Osteocyte (in vitro differentiated cells): ENCODE measurements at regions not wholly inside any gene's neighbourhood (a gene's known extent, or its start where the extent isn't known, plus 50 kb on each side); places are given as distances from the start of the nearest gene placed in this dataset.

Experiments used
- DNase-seq: peaks from one replicate; pipeline ENCODE4 v3.0.0; 2021; ENCODE audit warnings: mixed read lengths; ENCODE audit not compliant: unreplicated experiment; ENCODE audit errors: extremely low spot score
- H3K27ac Mint-ChIP-seq: one replicate; pipeline ENCODE4 v1.8.0; 2021; ENCODE audit warnings: mild to moderate bottlenecking, mixed read lengths; ENCODE audit not compliant: unreplicated experiment
- H3K27me3 Mint-ChIP-seq: one replicate; pipeline ENCODE4 v1.8.0; 2021; ENCODE audit warnings: mixed read lengths; ENCODE audit not compliant: unreplicated experiment
- H3K36me3 Mint-ChIP-seq: one replicate; pipeline ENCODE4 v1.8.0; 2021; ENCODE audit warnings: mixed read lengths; ENCODE audit not compliant: unreplicated experiment
- H3K4me1 Mint-ChIP-seq: one replicate; pipeline ENCODE4 v1.8.0; 2021; ENCODE audit warnings: mixed read lengths; ENCODE audit not compliant: unreplicated experiment
- H3K4me3 Mint-ChIP-seq: one replicate; pipeline ENCODE4 v1.8.0; 2021; ENCODE audit warnings: mild to moderate bottlenecking, moderate library complexity, mixed read lengths; ENCODE audit not compliant: unreplicated experiment
- H3K9me3 Mint-ChIP-seq: one replicate; pipeline ENCODE4 v1.8.0; 2021; ENCODE audit warnings: mixed read lengths; ENCODE audit not compliant: unreplicated experiment
- TF ChIP-seq, protein P1 (sequence below): fragments of 200-600 bp; sonication (generic); IDR thresholded peaks from 2 replicates; pipeline ENCODE4 v1.5.0; 2021; ENCODE audit warnings: antibody characterized with exemption, mild to moderate bottlenecking, moderate library complexity

DNA sequence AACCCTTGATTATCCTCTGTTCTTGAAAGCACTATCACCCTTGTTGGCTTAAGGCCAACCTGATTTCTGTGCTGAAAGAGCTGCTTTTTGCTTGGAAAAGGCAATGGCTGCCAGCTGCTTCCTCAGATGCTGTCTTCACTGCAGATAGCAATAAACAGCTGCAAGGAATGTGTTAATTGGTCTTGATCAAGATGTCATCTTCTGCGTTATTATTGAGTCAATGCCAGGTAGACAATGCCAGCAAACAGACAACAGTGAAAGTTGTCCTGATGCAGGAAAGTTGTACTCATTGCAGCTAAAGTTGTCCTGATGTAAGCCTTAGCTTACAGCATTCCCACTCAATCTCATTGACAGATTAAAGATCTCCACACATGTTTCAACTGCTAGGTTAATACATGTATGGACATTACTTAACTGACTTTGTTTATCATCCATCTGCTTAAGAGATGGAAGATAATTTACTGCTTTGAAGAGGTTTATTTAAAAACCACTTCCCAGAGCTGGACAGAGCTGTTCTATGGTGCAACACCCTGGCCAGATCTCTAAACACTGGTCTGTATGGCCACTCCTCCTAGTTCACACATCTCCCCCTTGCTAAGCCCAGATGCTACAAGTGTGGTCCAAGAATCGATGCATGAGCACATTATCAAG is 251.0 kb upstream of the MCTP2 start:
- Mint-ChIP-seq H3K36me3 (no peaks in the 10 kb centered on the region), H3K4me1 (no peaks in the 10 kb centered on the region), H3K27me3 (peaks cover 17% of the 10 kb centered on the region), H3K9me3 (no peaks in the 10 kb centered on the region), H3K4me3 (no peak overlapping the region), H3K27ac (no peak overlapping the region)
- no peak for DNase-seq
- TF ChIP-seq, protein P1, sequence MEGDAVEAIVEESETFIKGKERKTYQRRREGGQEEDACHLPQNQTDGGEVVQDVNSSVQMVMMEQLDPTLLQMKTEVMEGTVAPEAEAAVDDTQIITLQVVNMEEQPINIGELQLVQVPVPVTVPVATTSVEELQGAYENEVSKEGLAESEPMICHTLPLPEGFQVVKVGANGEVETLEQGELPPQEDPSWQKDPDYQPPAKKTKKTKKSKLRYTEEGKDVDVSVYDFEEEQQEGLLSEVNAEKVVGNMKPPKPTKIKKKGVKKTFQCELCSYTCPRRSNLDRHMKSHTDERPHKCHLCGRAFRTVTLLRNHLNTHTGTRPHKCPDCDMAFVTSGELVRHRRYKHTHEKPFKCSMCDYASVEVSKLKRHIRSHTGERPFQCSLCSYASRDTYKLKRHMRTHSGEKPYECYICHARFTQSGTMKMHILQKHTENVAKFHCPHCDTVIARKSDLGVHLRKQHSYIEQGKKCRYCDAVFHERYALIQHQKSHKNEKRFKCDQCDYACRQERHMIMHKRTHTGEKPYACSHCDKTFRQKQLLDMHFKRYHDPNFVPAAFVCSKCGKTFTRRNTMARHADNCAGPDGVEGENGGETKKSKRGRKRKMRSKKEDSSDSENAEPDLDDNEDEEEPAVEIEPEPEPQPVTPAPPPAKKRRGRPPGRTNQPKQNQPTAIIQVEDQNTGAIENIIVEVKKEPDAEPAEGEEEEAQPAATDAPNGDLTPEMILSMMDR = no peak

DNA sequence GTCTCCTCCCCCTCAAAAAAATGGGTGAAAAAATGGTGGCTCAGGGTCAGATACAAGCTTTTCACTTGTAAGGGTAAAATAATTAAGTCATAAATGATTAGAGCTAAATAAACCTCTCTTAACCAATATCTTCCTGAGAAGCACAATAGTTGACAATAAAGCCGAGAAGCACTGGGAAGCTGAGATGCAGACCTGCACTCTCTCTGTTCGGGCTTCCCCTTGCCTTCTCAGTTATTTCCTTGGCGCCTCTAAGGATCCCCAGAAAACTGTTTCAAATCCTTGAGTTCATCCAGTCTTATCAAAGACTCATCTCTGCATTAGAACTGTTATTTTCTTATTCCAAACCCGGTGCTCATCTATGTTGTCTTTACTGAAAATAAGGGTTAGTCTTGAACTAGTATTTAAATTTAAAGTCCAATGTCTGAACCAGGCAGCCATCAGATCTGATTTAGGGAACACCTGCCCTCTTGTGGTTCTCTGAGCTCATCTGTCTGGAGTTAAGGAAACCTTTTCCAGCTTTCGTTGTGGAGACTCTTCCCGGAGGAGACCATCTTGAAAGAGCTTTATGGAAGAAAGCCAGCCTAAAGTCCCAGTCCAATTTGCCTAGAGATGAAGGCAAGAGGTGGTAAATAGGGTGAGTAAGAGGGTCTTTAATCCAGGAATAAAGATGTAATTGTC is 256.4 kb upstream of the MCTP2 start:
- Mint-ChIP-seq H3K27ac (no peak overlapping the region), H3K4me1 (no peaks in the 10 kb centered on the region), H3K4me3 (no peak overlapping the region), H3K9me3 (no peaks in the 10 kb centered on the region), H3K36me3 (no peaks in the 10 kb centered on the region), H3K27me3 (peaks cover 19% of the 10 kb centered on the region)
- TF ChIP-seq, protein P1 = peak; percentile 59
- DNase-seq = no peak

DNA sequence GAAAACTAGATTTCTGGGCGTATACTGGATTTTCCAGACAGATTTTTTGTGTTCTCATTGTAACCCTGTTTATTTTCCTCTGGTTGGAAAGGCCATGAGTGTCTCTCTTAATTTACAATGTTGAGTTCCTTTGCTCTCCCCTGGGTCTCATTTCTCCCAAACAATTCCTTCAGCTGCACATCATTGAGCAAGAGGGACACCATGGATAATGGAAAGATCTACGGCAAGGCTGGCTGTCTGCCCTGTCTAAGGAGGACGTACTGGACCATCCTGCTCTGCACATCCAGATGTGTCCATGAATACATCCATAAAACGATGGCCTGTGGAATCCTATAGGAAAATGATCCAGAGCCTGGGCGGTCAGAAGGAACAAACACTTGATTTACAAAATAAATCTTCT is 258.1 kb upstream of the MCTP2 start:
- Mint-ChIP-seq H3K36me3 (no peaks in the 10 kb centered on the region), H3K27me3 (peaks cover 19% of the 10 kb centered on the region), H3K4me3 (no peak overlapping the region), H3K4me1 (no peaks in the 10 kb centered on the region), H3K27ac (no peak overlapping the region), H3K9me3 (no peaks in the 10 kb centered on the region)
- TF ChIP-seq, protein P1 = no peak
- DNase-seq = no peak

DNA sequence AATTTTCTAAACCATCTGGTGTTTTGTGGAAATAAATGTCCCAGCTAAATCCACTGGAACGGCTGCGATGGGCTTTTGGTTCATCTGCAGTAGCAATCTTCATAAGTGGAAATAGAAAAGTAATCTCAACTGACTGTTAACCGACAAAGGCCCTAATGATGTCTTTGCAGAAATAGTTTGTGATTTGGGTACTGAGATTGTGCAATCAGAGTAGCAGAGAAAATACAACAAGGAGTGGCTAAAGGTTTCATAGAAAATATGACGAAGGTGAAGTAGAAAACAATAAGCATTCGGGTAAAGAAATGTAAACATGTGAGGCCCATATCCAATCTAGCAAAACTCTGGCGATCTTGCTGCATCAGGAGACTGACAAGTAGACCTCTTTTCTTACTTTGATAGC is 262.6 kb upstream of the MCTP2 start:
- TF ChIP-seq, protein P1 = no peak
- H3K27me3 Mint-ChIP-seq = peaks cover 4% of the 10 kb centered on the region
- H3K4me3 Mint-ChIP-seq = no peak overlapping the region
- H3K27ac Mint-ChIP-seq = no peak overlapping the region
- no peaks in the 10 kb centered on the region for H3K9me3 Mint-ChIP-seq
- H3K4me1 Mint-ChIP-seq = no peaks in the 10 kb centered on the region
- no peak for DNase-seq
- no peaks in the 10 kb centered on the region for H3K36me3 Mint-ChIP-seq

DNA sequence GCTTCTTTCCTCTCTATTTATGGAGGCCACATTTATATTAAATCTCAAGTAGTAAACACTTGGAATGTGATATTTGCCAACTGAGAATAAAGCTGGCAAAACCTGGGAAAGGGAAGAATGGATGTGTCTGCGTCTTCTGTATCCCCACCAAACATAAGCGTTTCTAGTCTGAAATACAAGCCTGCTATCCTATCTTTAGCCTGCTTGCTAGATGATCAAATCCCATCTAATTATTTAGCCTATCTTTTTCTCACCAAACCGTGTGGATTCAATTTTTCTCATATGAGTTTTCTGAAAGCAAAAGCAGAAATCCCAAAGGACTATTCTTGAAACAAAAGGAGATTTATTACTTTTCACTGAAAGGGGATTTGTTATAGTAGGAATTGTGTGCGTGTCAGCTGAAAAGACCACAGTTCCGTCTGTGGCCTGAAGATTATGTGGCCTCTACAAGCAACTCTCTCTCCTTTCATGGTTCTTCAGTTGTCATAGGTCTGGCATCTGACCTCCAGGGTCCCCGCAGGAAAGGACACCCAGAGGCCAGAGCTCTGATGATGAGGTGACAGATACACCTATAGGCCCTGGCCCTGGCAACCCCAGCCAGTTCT is 266.0 kb upstream of the MCTP2 start:
- DNase-seq = no peak
- Mint-ChIP-seq H3K27ac (no peak overlapping the region), H3K36me3 (no peaks in the 10 kb centered on the region)

More for the DNA sequence above, 266.0 kb upstream of the MCTP2 start:
- H3K4me1 Mint-ChIP-seq = no peaks in the 10 kb centered on the region
- no peak overlapping the region for H3K4me3 Mint-ChIP-seq
- H3K27me3 Mint-ChIP-seq = peaks cover 6% of the 10 kb centered on the region
- no peaks in the 10 kb centered on the region for H3K9me3 Mint-ChIP-seq
- TF ChIP-seq, protein P1 = no peak
